GOT3 (cell line): ENCODE measurements at regions not wholly inside any gene's neighbourhood (a gene's known extent, or its start where the extent isn't known, plus 50 kb on each side); places are given as distances from the start of the nearest gene placed in this dataset.
"Not testable (repeated sequence)": the region's sequence is repeated elsewhere in the genome, so short reads cannot be mapped to it uniquely, and the experiment has no call there.

Source experiments
- DNase-seq: peaks from one replicate; lab custom pipeline; 2025; ENCODE audit warnings: mixed read lengths; lab: John Stamatoyannopoulos, UW

DNA sequence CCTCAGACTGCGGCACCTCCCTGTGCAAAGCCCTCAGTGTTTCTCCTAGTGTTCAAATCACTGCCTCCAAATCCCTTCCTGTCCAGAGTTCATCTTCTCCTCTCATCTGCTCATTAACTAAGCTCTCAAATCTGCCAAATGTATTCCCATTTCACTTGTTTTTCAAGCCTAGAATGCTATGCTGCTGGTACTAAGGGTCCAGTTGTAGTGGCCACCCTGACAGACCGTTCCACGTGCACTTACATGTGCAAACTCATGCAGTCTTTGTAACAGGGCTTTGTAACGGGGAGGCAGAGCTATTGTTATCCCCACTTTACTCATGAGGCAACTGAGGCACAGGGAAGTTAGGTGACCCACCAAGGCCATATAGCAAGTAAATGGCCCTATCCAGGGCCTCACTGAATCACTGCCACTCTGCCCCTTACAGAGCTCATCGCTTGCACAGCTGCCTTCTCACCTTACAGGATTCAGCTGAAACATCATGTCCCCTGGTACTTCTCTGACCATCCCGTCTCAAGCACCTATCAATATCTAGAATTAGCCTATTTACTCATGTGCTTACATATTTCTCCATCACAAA lies 153.0 kb upstream of the PDE1C start:
- DNase-seq, result no peak

DNA sequence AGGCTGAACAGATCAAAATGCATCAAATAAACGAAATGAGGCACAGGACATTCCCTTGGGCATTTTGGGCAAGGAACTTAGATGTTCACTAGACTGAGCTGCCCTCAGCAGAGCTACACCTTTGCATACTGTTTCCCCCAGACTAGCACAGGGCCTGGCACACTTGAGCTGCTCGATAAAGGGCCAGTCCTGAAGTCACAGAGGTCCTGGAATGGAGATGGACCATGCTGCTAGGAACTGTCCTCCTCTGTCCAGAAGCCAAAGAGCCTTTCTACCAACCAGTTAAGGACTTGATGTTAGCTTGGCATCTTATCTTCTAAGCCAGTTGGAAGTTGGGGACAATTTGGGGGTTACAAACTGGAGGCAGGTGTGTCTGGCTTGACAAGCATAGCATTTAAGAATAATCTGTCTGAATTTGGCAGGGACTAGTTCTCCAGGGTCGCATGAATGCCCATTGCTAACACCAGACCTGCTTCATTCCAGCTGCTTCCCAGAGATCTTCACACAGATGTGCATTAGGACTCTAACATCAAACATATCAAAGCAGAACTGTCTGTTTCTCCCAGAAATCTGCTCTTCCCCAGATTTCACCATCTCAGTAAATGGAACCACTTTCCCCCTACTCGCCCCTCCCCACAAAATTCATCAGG lies 152.2 kb upstream of the PDE1C start:
- no peak for DNase-seq

DNA sequence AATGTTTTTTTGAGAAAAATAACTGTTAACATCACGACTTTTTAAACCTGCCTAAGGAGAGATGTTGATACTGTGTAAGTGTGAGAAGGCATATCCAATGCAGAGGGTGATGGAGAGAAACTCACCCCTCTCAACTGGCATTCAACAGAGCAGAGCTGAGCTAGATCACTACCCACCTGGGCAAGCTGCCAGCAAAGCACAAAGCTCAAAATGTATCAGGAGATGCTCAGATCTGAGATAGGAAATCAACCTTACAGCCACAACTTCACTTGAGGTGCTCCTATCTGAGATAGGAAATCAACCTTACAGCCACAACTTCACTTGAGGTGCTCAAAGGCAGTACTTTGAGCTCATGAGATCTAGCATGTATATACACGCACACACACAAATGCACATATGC lies 151.5 kb upstream of the PDE1C start:
- no peak for DNase-seq

DNA sequence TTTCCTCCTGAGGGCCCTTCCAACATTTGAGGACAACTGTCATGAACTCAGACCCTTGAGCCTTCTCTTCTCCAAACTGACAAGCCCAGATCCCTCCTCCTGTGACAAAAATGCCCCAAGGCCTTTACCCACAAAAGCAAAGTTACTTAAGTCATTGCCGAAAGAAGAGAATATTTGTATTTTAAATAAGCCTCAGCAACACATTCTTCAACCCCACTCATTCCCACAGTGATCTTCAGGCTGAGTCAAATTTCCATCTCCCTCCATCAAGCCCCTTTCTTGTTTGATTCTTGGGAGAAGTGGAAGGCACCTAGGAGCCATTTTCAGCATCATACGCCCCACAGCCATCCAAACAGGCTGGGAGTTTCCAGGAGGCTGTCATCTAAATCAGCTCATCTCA lies 150.8 kb upstream of the PDE1C start:
- no peak for DNase-seq

DNA sequence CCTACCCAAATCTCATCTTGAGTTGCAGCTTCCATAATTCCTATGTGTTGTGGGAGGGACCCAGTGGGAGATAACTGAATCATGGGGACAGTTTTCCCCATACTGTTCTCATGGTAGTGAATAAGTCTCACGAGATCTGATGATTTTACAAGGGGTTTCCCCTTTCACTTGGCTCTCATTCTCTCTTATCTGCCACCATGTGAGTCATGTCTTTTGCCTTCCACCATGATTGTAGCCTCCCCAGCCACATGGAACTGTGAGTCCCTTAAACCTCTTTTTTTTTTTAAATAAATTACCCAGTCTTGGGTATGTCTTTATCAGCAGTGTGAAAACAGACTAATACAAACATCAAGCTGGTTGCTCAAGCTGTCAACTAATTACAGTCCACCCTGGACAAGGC lies 149.6 kb upstream of the PDE1C start:
- not testable (repeated sequence) for DNase-seq

DNA sequence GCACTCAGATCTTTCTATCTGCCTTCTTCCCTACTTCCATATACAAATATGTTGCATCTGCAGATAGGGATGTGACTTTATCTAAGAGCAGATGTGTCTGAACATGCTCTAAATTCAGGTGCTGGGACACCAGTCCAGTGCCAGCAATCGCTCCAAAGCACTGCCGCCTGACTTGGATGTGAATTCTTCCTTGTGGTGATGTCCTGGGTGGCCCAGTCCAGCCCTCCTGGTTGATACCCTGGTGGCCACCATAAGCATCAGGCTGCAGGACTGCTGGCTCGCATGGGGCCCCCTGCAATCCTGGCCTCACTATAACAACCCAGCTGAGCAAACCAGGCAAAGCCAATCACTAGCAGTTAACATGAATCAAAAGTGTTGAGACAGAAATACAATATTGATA lies 149.2 kb upstream of the PDE1C start:
- no peak for DNase-seq

DNA sequence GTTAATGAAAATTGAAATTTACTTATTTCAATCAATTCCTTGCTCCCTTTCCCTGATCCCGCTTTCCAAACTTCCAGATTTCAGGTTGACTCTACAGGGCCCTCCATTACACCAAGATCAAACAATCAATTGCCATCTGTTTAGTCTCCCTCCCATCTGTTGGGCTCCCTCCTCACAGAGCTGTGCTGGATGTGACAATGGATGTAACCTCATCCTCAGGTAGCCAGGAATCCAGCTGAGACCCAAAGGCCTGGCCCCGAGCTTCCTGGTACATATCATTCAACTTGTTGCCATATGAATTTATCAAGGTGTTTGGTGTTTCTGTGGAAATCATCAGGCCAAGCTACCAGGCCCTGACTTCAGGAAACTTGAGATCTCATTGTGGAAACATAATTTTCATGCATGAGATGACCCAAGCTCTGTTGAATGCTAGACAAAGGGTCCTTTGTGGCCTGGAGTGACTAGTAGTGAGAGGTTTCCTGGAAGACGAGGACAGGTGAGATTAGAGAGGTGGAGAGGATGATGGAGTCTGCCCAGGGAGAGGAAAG lies 148.6 kb upstream of the PDE1C start:
- no peak for DNase-seq

DNA sequence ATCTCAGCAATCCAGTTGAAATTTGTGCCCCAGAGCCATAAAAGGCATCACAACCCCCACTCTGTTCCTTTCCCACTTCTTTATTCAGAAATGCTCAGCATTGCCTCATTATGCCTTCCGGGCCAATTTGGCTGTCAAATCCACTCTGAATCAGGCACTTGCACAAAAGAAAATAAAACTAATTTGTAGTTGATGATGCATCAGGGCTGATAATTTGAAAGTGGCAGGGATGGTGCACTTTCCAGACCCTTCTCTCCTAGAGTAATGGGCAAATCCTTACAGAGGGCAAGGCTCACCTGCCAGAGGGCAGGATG lies 147.9 kb upstream of the PDE1C start:
- no peak for DNase-seq

DNA sequence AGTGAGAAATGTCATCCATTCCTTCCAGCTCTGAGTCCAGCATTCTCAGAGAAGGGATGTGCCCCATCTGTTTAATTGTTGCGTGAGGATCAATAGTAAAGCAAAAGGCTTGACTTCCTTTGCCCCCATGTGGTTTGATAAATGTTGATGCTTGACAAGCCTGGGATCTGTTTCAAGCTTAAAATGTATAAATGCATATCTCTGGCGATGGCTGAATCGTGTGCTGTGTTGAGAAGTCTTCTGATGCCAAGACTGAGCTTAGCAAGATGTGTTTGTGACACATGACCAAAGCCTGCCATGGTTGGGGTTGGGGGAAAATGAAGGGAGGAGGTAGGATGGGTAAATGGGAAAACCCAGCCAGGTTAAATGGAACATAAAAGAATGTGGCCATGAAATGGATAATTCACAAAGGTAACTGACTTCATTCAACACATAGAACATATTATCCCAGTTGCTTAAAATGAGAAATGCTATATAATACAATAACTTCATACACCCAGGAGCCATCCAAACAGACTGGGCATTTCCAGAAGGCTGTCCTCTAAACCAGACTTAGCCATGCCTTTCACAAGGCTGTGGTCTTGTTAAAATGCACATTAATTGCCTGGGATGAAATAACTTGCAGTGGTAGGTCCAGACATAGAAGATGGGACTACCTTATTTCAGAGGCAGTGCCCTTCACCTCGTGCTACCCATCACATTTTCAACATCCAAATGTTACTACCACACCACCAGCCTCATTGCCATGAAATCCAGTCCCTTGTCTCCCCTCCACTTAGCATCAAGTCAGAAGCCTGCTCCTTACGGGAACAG lies 147.3 kb upstream of the PDE1C start:
- no peak for DNase-seq

DNA sequence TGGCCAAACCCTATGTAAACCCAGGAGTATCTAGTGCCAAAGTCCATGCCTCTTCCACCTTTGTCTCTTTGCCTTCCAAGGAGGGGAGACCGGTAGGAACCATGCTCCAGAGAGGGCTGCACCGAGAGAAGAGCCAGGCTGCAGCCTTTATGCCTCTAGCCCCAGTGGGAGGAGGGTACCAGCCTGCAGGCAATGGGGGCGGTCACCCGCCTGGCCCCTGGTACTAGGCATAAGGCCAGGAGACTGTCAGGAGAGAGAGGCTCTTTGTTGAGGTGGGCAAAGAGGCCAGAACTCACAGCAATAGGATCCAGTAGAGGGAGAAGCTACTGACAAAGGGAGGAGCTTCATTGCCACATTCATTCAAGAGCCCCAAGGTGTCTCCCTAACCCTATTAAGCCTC lies 146.6 kb upstream of the PDE1C start:
- no peak for DNase-seq

DNA sequence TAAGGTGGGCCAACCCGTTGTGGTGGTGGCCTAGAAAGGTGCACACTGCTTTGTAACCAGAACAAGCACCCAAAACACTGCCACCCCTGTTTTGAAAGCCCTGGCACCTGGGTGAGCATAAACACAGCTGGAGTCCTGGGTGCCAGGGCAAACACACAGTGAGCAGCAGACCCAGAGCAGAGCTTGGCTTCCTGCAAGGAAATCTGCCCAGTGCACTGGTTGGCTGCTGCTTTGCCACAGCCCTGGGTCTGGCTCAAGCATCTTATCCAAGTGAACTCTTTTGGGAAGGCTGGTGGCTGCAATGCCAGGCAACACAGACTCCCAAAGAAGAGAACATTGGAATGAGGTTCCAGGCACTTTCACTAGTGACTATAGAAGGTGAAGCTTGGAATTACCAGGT lies 145.5 kb upstream of the PDE1C start:
- no peak for DNase-seq

DNA sequence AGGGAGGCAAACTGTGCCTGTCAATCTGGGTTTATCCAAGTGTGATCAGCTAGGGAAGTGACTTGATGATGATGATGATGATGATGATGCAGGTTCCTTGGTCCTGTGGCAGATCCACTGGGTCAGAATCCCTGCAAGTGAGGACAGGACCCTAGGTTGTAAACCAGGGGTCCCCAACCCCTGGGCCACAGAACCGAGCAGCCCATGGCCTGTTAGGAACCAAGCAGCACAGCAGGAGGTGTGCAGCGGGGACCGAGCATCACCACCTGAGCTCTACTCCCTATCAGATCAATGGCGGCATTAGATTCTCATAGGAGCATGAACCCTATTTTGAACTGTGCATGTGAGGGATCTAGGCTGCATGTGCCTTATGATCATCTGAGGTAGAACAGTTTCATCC lies 144.7 kb upstream of the PDE1C start:
- DNase-seq, result no peak

DNA sequence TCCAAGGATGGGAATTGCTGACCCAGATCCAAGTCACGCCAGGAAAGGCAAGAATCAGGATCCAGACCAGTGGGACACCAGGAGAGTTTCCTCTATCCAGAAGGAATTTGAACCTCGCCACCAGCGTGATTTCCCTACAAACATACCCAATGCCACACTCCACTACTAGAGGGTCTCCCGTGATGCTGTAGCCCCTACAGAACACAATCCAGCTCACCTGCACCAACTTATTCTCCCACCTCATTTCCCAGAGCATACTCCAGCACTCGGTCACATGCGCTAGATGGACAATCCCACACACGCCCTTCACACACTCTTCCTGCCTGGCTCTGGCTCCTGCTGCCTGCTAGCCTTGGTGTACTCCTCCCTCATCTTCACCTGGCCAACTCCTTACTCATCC lies 142.1 kb upstream of the PDE1C start:
- DNase-seq, result no peak

DNA sequence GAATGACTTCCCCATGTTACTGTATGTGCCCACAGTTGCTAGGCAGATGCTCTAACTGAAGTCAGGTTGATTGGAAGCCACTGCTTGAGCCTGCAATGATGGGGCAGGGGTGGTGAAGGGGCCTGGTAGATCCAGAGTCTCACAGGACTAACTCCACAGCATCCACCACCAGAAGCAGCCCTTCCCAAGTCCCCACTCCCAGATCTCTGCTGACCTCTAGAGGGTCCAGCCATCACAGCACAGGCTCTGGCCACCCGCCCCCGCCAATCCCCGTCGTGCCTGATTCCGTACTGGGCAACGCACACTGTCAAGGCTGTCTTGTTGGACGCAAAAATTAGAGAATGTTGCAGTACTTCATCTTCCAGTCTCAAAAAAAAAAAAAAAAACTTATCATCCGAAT lies 136.8 kb upstream of the PDE1C start:
- DNase-seq, result no peak

DNA sequence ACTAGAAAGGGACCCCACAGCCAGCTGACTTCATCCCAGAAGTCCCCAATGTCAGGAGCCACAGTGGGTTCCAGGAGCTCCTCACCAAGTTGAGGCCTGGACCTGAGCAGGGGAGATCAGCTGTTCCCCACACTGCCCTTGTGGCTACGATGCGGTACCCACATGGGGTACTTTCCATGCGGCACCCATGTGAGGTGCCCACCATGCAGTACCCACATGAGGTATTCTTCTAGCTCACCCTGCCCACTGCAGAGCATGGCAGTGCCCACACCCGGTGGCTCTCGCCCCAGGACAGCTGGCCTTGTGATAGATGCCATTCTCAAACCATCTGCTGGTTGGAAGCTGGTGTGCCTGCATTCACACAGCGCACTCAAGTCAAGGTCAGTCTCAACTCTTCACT lies 136.3 kb upstream of the PDE1C start:
- no peak for DNase-seq

DNA sequence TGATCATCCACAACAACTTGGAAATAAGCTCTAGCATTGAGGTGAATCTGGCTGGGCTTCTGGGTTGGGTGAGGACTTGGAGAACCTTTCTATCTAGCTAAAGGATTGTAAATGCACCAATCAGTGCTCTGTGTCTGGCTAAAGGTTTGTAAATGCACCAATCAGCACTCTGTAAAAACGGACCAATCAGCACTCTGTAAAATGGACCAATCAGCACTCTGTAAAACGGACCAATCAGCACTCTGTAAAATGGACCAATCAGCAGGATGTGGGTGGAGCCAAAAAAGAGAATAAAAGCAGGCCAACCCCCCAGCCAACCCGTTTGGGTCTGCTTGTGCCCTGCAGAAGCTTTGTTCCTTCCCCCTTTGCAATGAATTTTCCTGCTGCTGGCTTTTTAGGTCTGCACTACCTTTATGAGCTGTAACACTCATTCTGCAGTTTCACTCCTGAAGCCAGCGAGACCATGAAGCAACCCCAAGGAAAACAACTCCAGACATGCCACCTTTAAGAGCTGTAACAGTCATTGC lies 135.2 kb upstream of the PDE1C start:
- not testable (repeated sequence) for DNase-seq

DNA sequence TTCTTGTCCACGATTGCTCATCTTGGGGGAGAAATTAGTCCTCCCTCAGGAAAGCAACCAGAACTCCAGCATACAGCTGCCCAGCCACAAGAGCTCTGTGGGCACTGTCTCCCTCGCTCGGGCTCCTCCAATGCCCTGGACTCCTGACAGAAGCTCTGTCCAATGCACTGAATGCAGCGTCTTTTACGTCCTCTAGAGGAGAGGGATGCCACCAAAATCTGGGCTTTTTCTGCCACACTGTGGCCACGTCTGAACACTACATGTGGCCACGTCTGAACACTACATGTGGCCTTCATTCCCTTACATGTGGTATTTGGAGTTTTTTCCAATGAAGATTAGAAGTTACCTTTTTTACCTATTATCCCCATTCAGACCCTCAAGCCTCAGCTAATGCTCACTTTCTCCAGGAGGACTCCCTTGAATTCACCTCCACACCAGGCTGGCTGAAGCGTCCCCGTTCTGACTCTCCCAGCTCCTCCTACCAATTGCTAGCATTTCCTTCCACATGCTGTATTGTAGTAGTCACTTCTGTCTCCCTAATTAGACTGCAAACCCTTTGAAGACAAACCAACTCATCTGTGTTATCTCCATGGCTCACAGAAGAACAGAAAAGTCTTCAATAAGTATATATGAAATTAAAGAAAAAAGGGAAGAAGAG lies 134.3 kb upstream of the PDE1C start:
- peak; percentile 62 for DNase-seq

DNA sequence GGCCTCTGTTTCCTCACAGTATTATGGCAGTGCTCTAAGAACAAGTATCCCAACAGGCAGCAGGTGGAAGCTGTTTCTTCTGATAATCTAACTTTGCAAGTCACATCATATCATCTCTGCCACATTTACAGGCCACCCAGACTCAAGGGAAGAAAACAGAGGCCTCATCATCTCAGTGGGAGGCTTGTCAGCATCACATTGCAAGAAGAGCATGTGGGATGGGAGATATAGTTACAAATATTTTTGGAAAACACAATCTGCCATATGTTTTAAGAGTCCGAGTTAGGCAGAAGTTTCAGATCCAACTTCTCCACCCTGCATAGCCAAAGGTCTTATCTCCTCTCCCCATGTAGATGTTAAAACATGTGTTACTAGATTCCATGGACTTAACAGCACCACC lies 130.4 kb upstream of the PDE1C start:
- no peak for DNase-seq

DNA sequence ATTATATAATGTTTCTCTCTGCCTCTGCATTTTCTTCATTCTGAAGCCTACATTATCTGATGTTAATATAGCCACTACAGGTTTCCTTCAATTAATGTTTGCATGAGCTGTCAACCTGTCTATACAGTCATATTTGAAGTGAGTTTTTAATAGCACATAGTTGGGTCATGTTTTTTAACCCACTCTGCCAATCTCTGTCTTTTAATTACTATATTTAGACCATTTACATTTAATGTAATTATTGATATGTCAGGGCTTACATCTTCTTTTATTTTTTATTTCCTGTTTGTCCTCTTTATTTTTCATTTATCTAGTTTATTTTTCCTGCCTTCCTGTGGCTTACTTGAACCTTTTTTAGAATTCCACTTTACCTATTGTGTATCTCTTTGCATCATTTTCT lies 124.3 kb upstream of the PDE1C start:
- no peak for DNase-seq

DNA sequence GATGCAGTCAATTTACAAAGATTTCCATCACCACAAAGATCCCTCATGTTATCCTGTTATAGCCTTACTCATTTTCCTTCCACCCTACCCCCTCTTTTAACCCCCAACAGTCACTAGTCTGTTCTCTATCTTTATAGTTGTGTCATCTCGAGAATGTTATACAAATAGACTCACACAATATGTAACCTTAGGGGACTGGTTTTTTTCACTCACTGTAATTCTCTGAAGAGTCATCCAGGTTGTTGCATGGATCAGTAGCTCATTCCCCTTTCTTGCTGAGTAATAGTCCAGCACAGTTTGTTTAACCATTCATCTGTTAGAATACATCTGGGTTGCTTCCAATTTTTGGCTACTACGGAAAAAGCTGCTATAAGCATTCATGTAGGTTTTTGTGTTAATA lies 121.1 kb upstream of the PDE1C start:
- no peak for DNase-seq

DNA sequence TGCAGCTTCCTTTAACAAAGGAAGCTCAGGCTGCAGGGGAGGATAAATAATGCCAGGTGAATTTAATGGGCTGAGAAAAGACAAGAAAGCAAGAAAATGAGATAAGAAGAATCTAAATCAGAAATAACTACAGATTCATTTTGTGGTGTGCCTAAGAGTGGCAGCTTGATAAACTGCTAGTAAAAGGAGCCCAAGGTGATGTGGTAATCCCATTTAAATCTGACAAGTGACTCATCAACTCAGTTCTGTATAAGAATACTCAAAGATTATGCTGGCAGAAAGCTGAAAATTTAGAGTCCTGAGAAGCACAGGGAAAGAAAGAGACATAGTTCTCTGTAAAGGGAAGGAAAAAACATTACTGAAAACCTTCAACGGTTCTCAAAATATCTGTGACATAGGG lies 109.4 kb upstream of the PDE1C start:
- no peak for DNase-seq

DNA sequence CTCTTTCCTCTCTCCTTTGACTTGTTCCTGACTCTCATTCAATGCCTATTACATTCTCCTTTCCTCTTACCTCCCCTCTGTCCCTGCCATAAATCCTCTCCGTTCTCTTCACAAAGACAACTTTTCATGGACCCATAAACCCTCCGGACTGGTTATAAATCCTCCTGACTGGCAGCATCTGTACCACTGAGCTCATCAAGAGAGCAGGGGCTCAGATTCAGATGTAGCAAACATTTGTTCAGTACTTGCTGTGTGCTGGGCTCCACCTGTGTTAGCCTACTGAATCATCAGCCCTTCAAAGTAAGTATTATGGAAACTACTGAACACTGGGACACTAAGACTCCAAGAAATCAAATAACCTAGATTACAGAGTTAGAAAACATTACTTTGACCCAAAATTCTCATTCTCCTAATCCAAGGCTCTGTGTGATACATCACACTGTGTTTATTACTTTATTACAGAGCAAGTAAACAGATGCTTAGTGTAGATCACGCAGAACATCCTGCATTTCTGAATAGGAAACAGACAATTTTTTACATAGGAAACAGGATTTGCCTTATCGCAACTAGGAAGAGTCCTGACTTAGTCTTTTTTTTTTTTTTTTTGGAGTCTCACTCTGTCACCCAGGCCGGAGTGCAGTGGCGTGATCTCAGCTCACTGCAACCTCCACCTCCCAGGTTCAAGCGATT lies 108.6 kb upstream of the PDE1C start:
- no peak for DNase-seq
